HG02678 (cell line): ENCODE measurements at regions not wholly inside any gene's neighbourhood (a gene's known extent, or its start where the extent isn't known, plus 50 kb on each side); places are given as distances from the start of the nearest gene placed in this dataset.
"Not testable (repeated sequence)": the region's sequence is repeated elsewhere in the genome, so short reads cannot be mapped to it uniquely, and the experiment has no call there.

ENCODE experiments used
- ATAC-seq: cut with Tn5 transposase; IDR thresholded peaks from one replicate; pipeline ENCODE4 v1.9.1; 2021; ENCODE audit warnings: mild to moderate bottlenecking, moderate library complexity; ENCODE audit not compliant: unreplicated experiment

DNA sequence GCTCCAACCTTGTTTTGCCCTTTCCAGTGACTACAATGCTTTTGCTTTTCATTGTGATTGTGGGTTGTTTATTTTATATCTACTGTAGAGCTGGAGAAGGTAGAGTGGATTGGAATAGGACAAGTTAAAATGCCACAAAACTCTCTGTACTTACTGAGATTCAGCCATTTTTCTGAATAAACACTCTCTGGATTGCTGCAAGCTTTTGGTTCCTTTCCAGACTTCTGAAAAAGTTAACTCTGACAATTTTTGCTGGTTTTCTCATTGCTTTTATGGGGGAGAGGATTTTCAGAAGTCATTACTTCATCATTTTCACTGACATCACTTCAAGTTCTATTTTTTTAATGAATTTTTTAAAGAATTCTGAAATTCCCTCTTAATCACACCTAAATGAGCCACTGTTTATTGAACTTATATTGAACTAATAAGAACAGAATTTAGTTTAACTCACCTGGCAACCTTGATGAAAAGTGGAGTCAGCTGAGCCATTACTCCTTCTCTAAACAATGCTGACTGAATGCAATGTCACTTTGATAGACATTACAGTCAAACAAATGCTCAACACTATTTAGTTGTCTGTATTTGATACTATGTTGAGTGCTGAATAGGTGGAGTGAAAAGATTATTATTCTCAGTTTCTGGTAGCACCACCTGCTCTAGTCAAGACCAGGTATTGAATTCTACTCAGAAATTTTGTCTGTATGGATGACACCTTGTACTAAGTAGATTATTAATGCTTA lies 303.5 kb downstream of the DLEU7 start:
- ATAC-seq = no peak

DNA sequence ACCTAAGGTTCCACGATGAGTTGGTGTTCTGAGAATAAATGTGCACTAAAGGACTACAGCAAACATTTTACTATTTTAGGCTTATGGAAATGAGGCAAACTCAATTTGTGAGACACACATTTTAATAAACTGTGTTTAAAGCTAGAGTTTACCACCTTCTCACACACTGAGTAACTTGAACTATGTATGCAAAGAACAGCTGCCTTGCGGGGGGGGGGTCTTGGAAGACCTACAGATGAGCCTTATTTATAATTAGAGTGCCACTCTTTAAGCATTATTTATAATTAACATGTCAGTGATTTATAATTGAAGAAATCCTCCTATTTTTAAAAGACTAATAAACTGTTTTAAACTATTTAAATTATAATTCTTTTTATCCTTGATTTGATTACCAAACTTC lies 300.4 kb downstream of the DLEU7 start:
- no peak for ATAC-seq

DNA sequence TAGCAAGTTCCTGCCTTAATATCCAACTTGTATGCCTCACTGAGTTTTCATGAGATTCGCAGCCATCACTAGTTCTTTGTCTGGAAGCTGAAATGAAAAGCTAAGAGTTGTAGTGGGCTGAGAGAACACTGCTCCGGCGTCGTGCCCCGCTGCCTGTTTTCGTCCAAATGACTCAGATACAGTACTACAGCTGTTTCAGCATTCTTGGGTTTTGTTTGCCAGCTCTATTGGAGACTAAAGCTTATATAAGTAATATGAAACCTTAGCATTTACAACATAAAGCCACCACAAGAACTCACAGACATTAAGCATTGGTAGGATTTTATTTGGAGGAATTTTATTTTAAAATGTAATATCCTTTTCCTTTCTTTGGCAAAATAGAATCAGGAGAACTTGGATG lies 299.7 kb downstream of the DLEU7 start:
- ATAC-seq = no peak

DNA sequence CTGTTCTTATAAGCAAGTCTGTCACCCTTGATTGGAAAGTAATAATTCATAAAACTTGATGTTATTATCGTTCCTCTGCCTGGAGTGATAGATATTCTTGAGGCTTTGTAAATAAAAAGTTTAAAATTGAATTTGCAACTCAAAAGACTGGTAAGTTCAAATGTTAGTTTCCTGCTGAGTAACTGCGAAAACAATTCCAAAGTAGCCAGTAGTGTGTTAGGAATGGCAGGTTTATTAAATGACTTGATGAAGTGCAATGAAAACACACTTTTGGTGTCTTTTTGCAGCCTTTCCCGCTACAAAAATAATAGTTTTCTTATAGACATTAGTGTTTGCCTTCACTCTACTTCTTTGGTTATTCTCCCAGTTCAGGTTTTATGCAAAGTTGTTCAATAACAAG lies 299.3 kb downstream of the DLEU7 start:
- ATAC-seq = no peak

DNA sequence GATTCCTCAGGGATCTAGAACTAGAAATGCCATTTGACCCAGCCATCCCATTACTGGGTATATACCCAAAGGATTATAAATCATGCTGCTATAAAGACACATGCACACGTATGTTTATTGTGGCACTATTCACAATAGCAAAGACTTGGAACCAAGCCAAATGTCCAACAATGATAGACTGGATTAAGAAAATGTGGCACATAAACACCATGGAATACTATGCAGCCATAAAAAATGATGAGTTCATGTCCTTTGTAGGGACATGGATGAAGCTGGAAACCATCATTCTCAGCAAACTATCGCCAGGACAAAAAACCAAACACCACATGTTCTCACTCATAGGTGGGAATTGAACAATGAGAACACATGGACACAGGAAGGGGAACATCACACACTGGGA lies 296.3 kb downstream of the DLEU7 start:
- not testable (repeated sequence) for ATAC-seq

DNA sequence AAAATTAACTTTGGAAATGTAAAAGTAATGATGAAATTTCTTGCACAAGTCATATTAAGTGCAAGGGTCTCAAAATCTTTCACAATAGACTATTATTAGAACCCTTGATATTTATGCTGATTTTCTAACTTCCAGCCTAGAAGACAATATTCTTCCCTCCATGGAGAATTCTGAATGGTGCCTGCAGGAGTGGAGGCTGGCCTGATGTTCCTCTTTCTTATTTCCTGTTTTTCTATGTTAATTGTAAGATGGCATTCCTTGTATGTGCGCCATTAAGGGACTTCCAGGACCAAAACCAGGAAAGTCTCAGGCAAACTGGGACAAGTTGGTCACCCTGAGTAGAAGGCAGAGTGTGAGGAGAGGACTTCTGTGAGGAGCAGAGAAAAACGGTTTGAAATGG lies 294.9 kb downstream of the DLEU7 start:
- no peak for ATAC-seq

DNA sequence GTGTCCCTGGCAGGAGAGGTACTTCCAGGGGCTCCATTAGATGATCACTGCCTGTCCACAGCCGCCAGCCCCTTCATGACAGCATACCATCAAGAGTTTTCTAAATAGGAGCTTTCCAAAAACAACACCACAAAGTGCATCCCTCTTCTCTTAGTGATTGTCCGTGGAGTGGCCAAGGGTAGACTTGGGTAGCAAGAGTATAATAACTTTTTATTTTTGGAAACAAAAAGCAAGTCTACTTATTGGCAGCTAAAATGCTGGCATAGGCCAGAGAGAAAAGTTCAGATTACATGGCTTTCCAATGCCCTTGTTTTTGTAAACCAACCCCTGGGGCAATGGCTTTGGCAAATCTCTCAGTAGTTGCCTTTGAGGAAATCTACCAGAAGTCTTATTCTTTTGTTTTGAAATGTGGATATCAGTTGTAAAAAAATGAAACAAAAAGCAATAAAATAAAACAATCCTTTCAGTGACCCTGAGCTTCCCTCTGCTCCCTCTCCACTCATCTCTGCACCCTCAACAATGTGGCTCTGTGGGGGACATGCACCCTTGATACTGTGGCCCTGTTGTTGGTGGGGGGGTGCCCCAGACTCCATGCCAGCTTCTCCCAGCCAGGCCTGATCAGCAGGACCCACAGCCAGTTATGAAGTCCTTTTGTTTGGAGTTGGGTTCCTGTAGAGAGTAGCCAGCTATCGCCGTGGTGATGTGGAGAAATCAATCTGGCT lies 294.1 kb downstream of the DLEU7 start:
- no peak for ATAC-seq

DNA sequence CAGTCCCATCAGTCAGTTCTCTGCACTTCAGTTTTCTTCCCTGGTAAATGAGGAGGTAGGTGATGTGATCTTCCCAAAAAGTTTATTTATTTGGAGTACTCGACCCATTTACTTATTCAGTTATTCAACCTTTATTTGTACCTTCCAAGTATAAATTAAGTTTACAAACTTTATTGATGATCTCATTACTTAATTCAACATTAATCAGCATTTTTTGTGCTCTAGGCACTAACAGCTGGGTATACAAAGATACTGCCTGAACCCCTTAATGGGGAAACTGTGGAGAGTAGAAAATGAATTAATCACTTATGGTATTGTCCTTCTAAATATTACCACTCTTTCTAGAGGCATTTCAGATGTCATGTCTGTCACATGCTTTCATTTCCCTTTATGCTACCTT lies 293.3 kb downstream of the DLEU7 start:
- no peak for ATAC-seq

DNA sequence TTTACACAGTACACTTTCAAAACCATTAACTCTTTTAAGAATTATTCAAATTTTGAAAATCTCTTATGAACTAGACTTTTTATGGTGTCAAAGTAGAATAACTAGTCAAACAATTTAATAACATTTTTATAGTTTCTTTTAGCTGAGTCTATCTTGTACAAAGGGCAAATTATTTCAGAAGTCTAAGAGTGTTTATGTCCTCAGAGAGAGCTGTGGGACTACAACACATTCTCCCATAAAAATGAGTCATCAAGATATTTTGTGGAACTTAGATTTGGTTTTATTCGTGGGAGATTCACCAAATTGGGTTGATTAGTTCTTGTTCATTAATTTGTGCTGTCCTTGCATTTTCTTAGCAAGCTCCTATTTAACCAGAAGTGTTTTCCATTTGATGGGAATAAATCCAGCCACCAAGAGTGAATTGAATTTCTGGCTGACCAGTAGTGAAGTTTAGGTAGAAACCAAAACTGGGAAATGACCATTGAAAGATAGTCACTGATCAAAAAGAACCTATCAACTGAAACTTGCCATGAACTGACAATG lies 291.0 kb downstream of the DLEU7 start:
- ATAC-seq = no peak

DNA sequence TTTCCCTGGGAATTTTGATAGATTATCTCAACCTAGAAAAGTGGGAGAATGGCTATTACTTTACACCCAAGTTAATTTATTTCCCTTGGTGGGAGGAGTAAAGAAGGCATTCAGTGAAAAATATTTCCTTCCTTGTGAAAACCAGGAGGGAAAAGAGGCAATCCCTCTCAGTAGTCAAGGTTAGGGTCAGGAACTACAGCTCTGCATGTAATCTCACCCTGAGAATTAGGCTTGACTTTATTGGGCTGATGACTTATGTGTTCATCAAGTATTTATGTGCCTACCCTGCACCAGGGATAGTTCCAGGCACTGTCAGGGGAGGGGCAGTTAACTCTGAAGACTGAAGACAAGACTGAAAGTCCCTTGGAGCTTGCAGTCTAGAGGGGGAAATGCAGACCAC lies 281.8 kb downstream of the DLEU7 start:
- no peak for ATAC-seq

DNA sequence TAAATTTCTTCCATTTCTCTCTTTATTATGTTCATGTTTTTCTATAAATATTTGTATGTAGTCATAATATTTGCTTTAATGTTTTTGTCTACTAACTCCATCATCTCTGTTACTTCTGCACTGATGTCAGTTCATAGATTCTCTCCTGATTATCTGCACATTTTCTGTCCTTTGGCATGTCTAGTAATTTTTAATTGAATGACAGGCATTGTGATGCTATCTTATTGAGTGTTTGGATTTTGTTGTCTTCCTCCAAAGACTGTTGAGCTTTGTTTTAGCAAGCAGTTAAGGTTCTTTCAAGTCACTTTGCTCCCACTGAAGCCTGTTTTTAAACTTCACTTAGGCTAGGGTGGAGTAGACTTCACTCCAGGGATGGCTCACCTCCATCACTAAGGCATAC lies 276.8 kb downstream of the DLEU7 start:
- ATAC-seq = no peak

DNA sequence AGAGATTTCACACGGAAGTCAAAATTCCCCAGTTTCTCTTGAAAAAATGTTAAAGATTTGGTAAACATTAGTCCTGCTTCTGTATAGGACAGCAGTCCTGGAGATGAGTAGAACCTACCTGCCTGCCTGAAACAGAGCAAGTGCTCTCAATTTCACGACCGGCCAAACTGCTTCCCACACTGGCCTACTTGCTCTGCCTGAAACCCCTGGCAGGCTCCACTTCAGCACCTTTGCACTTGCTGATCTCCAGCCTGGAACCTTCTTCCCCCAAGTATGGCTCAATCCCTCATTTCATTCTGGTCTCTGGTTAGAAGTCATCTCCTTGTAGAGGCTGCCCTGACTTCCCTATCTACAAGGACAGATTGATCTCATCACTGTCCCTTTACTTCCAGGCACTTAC lies 271.4 kb downstream of the DLEU7 start:
- no peak for ATAC-seq

DNA sequence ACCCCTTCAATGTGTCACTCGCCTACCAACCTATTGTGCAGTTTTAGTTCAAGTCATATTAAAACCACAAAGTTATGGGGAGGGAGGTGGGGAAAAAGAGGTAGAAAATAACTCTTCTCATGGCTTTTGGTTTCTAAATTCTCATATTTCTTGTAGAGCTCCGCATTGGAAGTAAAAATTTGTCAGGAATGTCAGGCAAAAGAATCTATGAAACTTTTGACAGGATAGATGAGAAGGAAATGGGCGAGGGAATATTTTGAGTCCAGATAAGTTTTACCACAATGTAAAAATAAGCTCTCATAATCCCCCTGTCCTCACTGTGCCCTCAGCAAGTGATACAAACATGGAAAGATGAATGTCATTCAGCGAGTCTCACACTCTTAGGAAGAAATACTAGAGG lies 270.4 kb downstream of the DLEU7 start:
- no peak for ATAC-seq

DNA sequence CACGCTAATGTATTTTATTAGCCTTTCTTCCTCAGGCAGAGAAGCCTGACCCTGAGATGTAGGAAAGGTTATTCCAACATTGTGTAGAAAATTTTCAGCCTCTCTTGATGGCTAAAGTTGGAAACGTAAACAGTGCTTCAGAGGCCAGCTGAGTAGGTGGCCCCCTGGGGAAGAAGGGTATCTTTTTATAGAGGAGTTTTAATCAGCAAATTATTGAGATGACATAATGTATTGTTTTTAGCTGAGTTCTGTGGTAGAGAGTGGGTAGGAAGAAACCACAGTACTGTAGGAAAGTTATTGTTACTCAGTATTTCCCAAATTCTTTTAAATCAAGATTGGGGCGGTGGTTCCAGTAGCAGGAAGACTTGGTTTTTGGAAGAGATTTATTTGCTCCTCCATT lies 268.8 kb downstream of the DLEU7 start:
- no peak for ATAC-seq

DNA sequence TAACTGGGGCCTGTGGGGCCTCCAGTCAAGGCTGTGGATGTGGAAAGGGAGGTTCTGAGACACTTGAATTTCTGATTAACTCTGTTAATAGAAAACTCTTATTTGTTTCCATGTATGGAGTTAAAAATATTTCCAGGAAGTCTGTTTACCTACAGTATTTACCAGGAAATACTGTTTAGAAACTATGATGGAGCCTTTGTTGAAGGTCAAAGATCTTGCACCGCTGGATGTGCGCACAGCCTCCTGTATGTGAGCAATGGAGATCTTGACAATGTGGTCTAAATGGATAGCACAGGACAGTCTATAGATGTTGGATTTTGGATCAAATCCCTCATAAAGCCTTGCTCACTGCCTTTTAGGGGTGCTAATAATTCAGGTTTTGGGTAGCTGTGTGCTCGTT lies 268.4 kb downstream of the DLEU7 start:
- ATAC-seq = no peak

DNA sequence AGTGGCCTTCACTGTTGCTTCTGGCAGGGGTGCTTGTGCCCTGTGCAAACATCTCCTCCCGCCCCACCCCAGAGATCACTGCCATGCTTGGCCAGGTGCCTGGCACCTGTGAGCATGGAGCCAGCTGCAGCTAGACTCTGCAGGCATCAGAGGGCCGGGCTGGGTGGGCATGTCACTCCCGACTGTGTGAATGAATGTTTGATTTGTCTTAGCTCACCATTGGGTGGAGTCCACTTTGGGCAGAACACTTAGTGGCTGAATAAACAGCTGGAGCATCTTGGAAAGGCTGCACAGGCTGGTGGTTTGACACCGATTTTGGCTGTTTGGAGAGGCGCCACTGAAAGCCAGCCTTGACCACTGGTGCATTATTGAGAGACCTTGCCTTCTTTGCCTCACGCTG lies 267.3 kb downstream of the DLEU7 start:
- ATAC-seq = no peak

DNA sequence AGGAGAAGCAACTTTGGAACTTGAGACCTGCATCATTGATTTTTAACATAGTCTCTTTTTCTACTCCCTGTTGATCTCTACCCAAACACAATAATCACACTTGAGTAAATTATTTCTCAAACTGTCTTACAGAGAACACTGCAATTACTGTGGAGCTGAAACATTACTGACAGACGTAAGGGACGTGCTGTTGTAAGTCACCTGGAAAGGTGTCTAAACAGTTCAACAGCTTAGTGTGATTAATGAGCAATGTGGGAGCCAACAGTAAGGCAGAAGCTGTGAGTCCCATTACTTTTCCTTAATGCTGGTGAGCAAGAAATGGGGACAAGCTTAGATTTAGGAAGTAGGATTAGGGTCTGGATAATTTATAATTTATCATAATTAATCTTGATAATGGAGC lies 265.7 kb downstream of the DLEU7 start:
- ATAC-seq = no peak

DNA sequence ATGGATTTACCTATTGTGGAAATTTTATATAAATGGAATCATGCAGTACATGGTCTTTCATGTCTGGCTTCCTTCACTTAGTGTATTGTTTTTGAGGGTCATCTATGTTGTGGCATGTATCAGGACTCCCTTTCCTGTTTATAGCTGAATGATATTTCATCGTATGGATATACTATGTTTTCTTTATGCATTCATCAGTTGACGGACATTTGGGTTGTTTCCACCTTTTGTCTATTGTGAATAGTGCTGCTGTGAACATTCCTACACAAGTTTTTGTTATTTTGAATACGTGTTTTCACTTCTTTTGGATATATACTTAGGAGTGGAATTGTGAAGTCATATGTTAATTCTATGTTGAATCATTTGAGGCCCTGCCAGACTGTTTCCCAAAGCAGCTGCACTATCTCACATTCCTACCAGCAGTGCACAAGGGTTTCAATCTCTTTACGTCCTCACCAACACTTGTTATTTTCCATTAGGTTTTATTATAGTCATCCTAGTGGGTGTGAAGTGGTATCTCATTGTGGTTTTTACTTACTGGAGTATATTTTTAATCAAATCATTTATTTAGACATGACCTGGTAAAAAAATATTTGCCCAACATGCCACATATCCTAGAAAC lies 262.7 kb downstream of the DLEU7 start:
- ATAC-seq = no peak

DNA sequence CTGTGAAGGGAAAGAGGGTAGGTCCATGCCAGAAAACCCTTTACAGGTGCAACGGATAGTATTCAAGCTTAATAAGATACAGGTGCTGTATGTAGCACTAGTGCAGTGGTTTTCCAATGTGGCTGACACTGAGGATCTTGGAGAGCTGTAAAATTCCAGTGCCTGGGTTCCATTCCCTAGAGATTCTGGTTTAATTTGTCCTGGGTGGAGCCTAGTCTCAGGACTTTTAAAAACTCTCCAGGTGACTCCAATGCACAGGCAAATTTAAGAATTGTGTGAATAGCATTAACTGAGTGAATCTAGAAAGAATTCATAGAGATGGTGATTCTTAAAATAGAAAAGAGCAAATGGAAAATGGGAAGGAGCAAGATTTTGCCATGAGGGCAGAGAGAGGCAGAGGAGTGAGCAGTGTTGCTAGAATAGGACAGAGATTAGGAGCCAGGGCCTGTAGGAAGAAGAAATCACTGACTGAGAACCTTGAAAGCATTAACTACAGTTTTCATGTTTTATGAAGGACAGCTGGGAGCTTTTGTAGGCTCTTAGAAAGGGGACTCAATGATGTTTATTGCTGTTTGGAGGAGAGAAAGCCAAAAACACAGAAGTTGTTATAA lies 261.8 kb downstream of the DLEU7 start:
- ATAC-seq = no peak

DNA sequence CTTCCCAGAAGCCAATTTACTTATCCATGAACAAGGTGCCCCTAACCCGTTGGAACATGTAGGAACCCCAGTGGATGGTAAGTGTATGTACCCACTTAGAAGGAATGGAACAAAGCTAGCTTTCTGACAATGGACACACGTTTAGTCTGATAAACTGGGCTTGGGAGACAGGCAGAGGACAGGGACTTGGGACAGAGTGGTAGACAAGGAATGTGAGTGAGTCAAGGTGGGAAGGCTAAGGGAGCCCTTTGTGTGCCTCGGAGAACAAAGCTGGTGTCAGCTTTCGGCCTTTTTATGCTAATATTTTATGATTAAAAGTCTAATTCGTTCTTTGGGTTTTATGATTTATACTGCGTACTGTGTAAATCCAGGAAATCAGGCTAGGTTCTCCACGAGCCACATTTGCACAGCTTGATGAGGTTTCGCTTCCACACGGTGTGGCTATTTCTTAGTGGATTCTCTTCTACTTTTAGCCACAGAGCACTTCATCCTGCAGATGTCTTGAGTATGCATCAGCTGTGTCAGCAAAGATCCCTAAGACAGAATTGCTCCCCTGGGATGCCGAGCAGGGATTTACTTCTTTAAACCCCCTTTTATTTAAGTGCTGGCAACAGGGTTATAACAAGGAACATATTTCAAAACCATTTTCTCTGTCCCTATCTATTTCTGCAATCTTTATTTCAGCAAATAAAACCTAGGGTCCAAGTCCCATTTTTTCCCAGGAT lies 258.5 kb downstream of the DLEU7 start:
- no peak for ATAC-seq
